H9 (cell line): ENCODE measurements at regions not wholly inside any gene's neighbourhood (a gene's known extent, or its start where the extent isn't known, plus 50 kb on each side); places are given as distances from the start of the nearest gene placed in this dataset.

Experiments used
- DNase-seq: peaks from one replicate; pipeline ENCODE4 v3.0.0-alpha.2; 2017
- H2AFZ ChIP-seq: one replicate; pipeline ENCODE4 v1.6.1; 2013; ENCODE audit warnings: mild to moderate bottlenecking, low read length, control low read depth, moderate library complexity
- H2AK5ac ChIP-seq: 2 replicates; pipeline ENCODE4 v1.6.1; 2013; ENCODE audit warnings: low read length, control low read depth, mixed read lengths; ENCODE audit not compliant: insufficient read length
- H2BK120ac ChIP-seq: one replicate; pipeline ENCODE4 v1.6.1; 2013; ENCODE audit warnings: low read depth, mild to moderate bottlenecking, low read length, control low read depth, inconsistent platforms; ENCODE audit not compliant: poor library complexity, severe bottlenecking
- H2BK12ac ChIP-seq: 2 replicates; pipeline ENCODE4 v1.6.1; 2013; ENCODE audit warnings: low read length, control low read depth, mixed read lengths, low read depth; ENCODE audit not compliant: insufficient read length
- H2BK15ac ChIP-seq: 2 replicates; pipeline ENCODE4 v1.6.1; 2013; ENCODE audit warnings: low read depth, low read length, control low read depth
- H2BK20ac ChIP-seq: one replicate; pipeline ENCODE4 v1.6.1; 2013; ENCODE audit warnings: low read depth, mild to moderate bottlenecking, low read length, control low read depth, inconsistent platforms; ENCODE audit not compliant: poor library complexity, severe bottlenecking
- H2BK5ac ChIP-seq: 2 replicates; pipeline ENCODE4 v1.6.1; 2013; ENCODE audit warnings: low read length, control low read depth, mixed read lengths; ENCODE audit not compliant: insufficient read length
- H3K14ac ChIP-seq: 2 replicates; pipeline ENCODE4 v1.6.1; 2013; ENCODE audit warnings: low read length, control low read depth; ENCODE audit not compliant: insufficient read depth
- H3K18ac ChIP-seq: 2 replicates; pipeline ENCODE4 v1.6.1; 2013; ENCODE audit warnings: low read depth, mild to moderate bottlenecking, mixed read lengths, low read length, control low read depth; ENCODE audit not compliant: insufficient read length
- H3K23ac ChIP-seq: 2 replicates; pipeline ENCODE4 v1.6.1; 2013; ENCODE audit warnings: low read length, control low read depth, mixed read lengths, low read depth; ENCODE audit not compliant: insufficient read length
- H3K23me2 ChIP-seq: 2 replicates; pipeline ENCODE4 v1.6.1; 2013; ENCODE audit warnings: low read depth, mild to moderate bottlenecking, mixed read lengths, low read length, control low read depth; ENCODE audit not compliant: insufficient read length, poor library complexity, severe bottlenecking
- H3K27ac ChIP-seq: 2 replicates; pipeline ENCODE4 v1.5.1; 2013; ENCODE audit warnings: low read length, control low read depth, mixed read lengths, low read depth; ENCODE audit not compliant: insufficient read length
- H3K27me3 ChIP-seq: 2 replicates; pipeline ENCODE4 v1.6.1; 2013; ENCODE audit warnings: low read length, control low read depth, inconsistent platforms; ENCODE audit not compliant: insufficient read depth
- H3K4ac ChIP-seq: 2 replicates; pipeline ENCODE4 v1.6.1; 2013; ENCODE audit warnings: low read depth, mild to moderate bottlenecking, control low read depth, inconsistent platforms, low read length, moderate library complexity
- H3K4me1 ChIP-seq: 2 replicates; pipeline ENCODE4 v1.6.1; 2013; ENCODE audit warnings: low read length, control low read depth, inconsistent platforms; ENCODE audit not compliant: insufficient read depth
- H3K4me2 ChIP-seq: 2 replicates; pipeline ENCODE4 v1.6.1; 2013; ENCODE audit warnings: low read length, control low read depth, mixed read lengths; ENCODE audit not compliant: insufficient read length, insufficient read depth
- H3K56ac ChIP-seq: 2 replicates; pipeline ENCODE4 v1.6.1; 2013; ENCODE audit warnings: low read depth, mild to moderate bottlenecking, mixed read lengths, low read length, control low read depth; ENCODE audit not compliant: insufficient read length
- H3K79me1 ChIP-seq: 2 replicates; pipeline ENCODE4 v1.6.1; 2013; ENCODE audit warnings: low read depth, mild to moderate bottlenecking, moderate library complexity, low read length, control low read depth, inconsistent platforms; ENCODE audit not compliant: insufficient read depth, poor library complexity, severe bottlenecking
- H3K79me2 ChIP-seq: 2 replicates; pipeline ENCODE4 v1.6.1; 2013; ENCODE audit warnings: low read length, control low read depth, inconsistent platforms; ENCODE audit not compliant: insufficient read depth
- H3K9ac ChIP-seq: 2 replicates; pipeline ENCODE4 v1.6.1; 2013; ENCODE audit warnings: low read length, control low read depth, mixed read lengths; ENCODE audit not compliant: insufficient read length; ENCODE audit errors: extremely low read depth
- H3K9me3 ChIP-seq: one replicate; pipeline ENCODE4 v1.6.1; 2013; ENCODE audit warnings: low read depth, low read length, inconsistent platforms; ENCODE audit not compliant: control insufficient read depth
- H3T11ph ChIP-seq: one replicate; pipeline ENCODE4 v1.6.1; 2013; ENCODE audit warnings: mild to moderate bottlenecking, low read length, control low read depth, inconsistent platforms
- H4K20me1 ChIP-seq: one replicate; pipeline ENCODE4 v1.6.1; 2013; ENCODE audit not compliant: control insufficient read depth, insufficient read length, insufficient read depth
- H4K5ac ChIP-seq: 2 replicates; pipeline ENCODE4 v1.6.1; 2013; ENCODE audit warnings: low read depth, mild to moderate bottlenecking, mixed read lengths, low read length, control low read depth; ENCODE audit not compliant: insufficient read length
- H4K8ac ChIP-seq: replicated peaks from 2 replicates; pipeline ENCODE4 v1.6.1; 2013; ENCODE audit warnings: low read length, control low read depth, mixed read lengths, low read depth; ENCODE audit not compliant: insufficient read length
- H4K91ac ChIP-seq: 2 replicates; pipeline ENCODE4 v1.6.1; 2013; ENCODE audit warnings: low read depth, mild to moderate bottlenecking, moderate library complexity, mixed read lengths, low read length, control low read depth; ENCODE audit not compliant: insufficient read length
- H3K27ac Mint-ChIP-seq, 3 experiments: 2 replicates in 2 of 3; 3 replicates in 1 of 3; pipeline ENCODE4 v1.8.0; 2020 to 2021; ENCODE audit warnings: mixed read lengths in 3 of 3, mild to moderate bottlenecking in 1 of 3, moderate library complexity in 1 of 3
- H3K27me3 Mint-ChIP-seq: 2 replicates; pipeline ENCODE4 v1.8.0; 2021; ENCODE audit warnings: low read depth, mild to moderate bottlenecking, moderate library complexity, mixed read lengths
- H3K36me3 Mint-ChIP-seq, 3 experiments: 2 replicates in 2 of 3; 3 replicates in 1 of 3; pipeline ENCODE4 v1.8.0; 2020 to 2021; ENCODE audit warnings: low read depth in 3 of 3, mixed read lengths in 3 of 3; ENCODE audit not compliant: insufficient read depth in 1 of 3
- H3K4me1 Mint-ChIP-seq, 2 experiments: 2 replicates each; pipeline ENCODE4 v1.8.0; 2020; ENCODE audit warnings: mixed read lengths in 2 of 2
- H3K4me3 Mint-ChIP-seq, 2 experiments: 2 replicates in 1 of 2; 3 replicates in 1 of 2; pipeline ENCODE4 v1.8.0; 2020 to 2021; ENCODE audit warnings: mild to moderate bottlenecking in 2 of 2, mixed read lengths in 2 of 2, moderate library complexity in 1 of 2
- H3K9me3 Mint-ChIP-seq, 2 experiments: 2 replicates in 1 of 2; 3 replicates in 1 of 2; pipeline ENCODE4 v1.8.0; 2020; ENCODE audit warnings: mild to moderate bottlenecking in 2 of 2, mixed read lengths in 2 of 2, moderate library complexity in 1 of 2
- CTCF ChIP-seq: fragments of 200-600 bp; sonication (generic); conservative IDR thresholded peaks from 3 replicates; pipeline ENCODE4 v1.8.0; 2021; ENCODE audit warnings: antibody characterized with exemption, mild to moderate bottlenecking
- WGBS: extraction: QIAGEN DNeasy Blood & Tissue Kit; methylation state at CpG from one replicate; pipeline ENCODE4 v1.1.7; 2013; ENCODE audit warnings: missing lambda C conversion rate, low lambda C conversion rate, mixed read lengths; ENCODE audit not compliant: insufficient read length; ENCODE audit errors: extremely low coverage; 5-methylcytosine and 5-hydroxymethylcytosine counted together

- no peaks in the 10 kb centered on the region for H3K79me1 ChIP-seq
- Mint-ChIP-seq H3K36me3 (no peaks in the 10 kb centered on the region), H3K4me3 (no peak overlapping the region), H3K27ac (no peak overlapping the region; a peak in 1 of 7 replicates), H3K27me3 (no peaks in the 10 kb centered on the region; the same call in 1 of the 2 replicates), H3K4me1 (peaks cover 9 to 17% of the 10 kb centered on the region in 2 experiments), H3K9me3 (no peaks in the 10 kb centered on the region)
- no peaks in the 10 kb centered on the region for H4K20me1 ChIP-seq
- H3K23me2 ChIP-seq = no peaks in the 10 kb centered on the region
- H3K27ac ChIP-seq = no peak overlapping the region
- no peaks in the 10 kb centered on the region for H3K9me3 ChIP-seq
- no peaks in the 10 kb centered on the region for H3K4me1 ChIP-seq
- H2AFZ ChIP-seq = no peak overlapping the region
- H4K91ac ChIP-seq = no peak overlapping the region
- no peak overlapping the region for H3K14ac ChIP-seq
- no peak overlapping the region for H4K8ac ChIP-seq
- H3K56ac ChIP-seq = no peak overlapping the region
- H3K23ac ChIP-seq = no peak overlapping the region
- H2BK20ac ChIP-seq = no peak overlapping the region
- H3K4ac ChIP-seq = no peak overlapping the region
- H2BK15ac ChIP-seq = no peak overlapping the region
- no peak overlapping the region for H2BK5ac ChIP-seq
- TF ChIP-seq CTCF = no peak
- H3T11ph ChIP-seq = no peak overlapping the region
- H3K27me3 ChIP-seq = no peaks in the 10 kb centered on the region
- no CpG with 5 or more reads among the region's 2 CpGs for WGBS
- H2AK5ac ChIP-seq = no peak overlapping the region
- H2BK12ac ChIP-seq = no peak overlapping the region
- H2BK120ac ChIP-seq = no peak overlapping the region
- no peaks in the 10 kb centered on the region for H3K79me2 ChIP-seq
- no peak for DNase-seq
- H4K5ac ChIP-seq = no peak overlapping the region
- H3K4me2 ChIP-seq = no peak overlapping the region
- no peak overlapping the region for H3K9ac ChIP-seq
- no peak overlapping the region for H3K18ac ChIP-seq
Measured at GRCh38 chr12:91990525-91990924, 155.1 kb downstream of the BTG1 start.
